ENCODE measurements at regions not wholly inside any gene's neighbourhood (a gene's known extent, or its start where the extent isn't known, plus 50 kb on each side); places are given as distances from the start of the nearest gene placed in this dataset.

DNA sequence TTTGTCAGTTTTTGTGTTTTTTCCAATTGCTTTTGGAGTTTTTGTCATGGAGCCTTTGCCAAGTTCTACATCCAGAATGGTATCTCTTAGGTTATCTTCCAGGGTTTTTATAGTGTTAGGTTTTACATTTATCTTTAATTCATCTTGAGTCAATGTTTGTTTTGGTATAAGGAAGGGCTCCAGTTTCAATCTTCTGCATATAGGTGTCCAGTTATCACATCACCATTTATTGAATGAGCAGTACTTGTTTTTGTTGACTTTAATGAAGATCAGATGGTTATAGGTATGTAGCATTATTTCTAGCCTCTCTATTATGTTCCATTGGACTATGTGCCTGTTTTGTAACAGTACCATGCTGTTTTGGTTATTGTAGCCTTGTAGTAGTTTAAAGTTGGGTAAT, 1233.1 kb downstream of the PLA2G4A start:
- no peaks in the 10 kb centered on the region for H3K4me1 ChIP-seq (ENCODE audit: control insufficient read depth in 2 of 2, insufficient read depth in 2 of 2, low read length in 1 of 2)
- H3K27me3 ChIP-seq (ENCODE audit: control insufficient read depth in 1 of 2, insufficient read depth in 2 of 2, low read length in 2 of 2) = no peaks in the 10 kb centered on the region
- H3K4me3 ChIP-seq (ENCODE audit: low read depth in 1 of 2, low read length in 2 of 2) = no peak overlapping the region
- no peaks in the 10 kb centered on the region for H3K36me3 ChIP-seq (ENCODE audit: control insufficient read depth in 2 of 2, insufficient read depth in 2 of 2, low read length in 1 of 2)
- H3K27ac ChIP-seq (ENCODE audit: low read depth in 2 of 2, low read length in 1 of 2) = no peak overlapping the region
- H3K9me3 ChIP-seq (ENCODE audit: control insufficient read depth in 2 of 2, insufficient read depth in 1 of 2, low read depth in 1 of 2, low read length in 1 of 2) = peaks cover 0 to 3% of the 10 kb centered on the region in 2 donors

GRCh38 chr1:188062456-188062855, 1233.7 kb downstream of the PLA2G4A start:
- H3K4me1 ChIP-seq (ENCODE audit: control insufficient read depth in 2 of 2, insufficient read depth in 2 of 2, low read length in 1 of 2) = no peaks in the 10 kb centered on the region
- no peak overlapping the region for H3K4me3 ChIP-seq (ENCODE audit: low read depth in 1 of 2, low read length in 2 of 2)
- peaks cover 0 to 3% of the 10 kb centered on the region in 2 donors for H3K9me3 ChIP-seq (ENCODE audit: control insufficient read depth in 2 of 2, insufficient read depth in 1 of 2, low read depth in 1 of 2, low read length in 1 of 2)
- H3K27ac ChIP-seq (ENCODE audit: low read depth in 2 of 2, low read length in 1 of 2) = no peak overlapping the region
- H3K27me3 ChIP-seq (ENCODE audit: control insufficient read depth in 1 of 2, insufficient read depth in 2 of 2, low read length in 2 of 2) = no peaks in the 10 kb centered on the region
- H3K36me3 ChIP-seq (ENCODE audit: control insufficient read depth in 2 of 2, insufficient read depth in 2 of 2, low read length in 1 of 2) = no peaks in the 10 kb centered on the region
- 77 to 86% methylated on average over 1 of the region's 1 CpG for WGBS, 2 donors

DNA sequence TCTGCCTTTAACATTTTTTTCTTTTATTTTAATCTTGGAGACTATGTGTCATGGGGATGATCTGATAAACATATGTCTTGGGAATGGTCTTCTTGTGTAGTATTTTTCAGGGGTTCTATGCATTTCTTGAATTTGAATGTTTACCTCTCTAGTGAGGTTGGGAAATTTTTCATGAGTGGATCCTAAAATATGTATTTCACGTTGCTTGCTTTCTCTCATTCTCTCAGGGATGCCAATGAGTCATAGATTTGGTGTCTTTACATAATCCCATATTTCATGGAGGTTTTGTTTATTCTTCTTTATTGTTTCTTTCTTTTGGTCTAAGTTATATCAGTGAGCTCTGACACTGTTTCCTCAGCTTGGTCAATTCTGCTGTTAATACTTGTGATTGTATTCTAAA, 1237.2 kb downstream of the PLA2G4A start:
- Histone ChIP-seq H3K9me3 (ENCODE audit: control insufficient read depth in 2 of 2, insufficient read depth in 1 of 2, low read depth in 1 of 2, low read length in 1 of 2) (peaks cover 0 to 3% of the 10 kb centered on the region in 2 donors), H3K36me3 (ENCODE audit: control insufficient read depth in 2 of 2, insufficient read depth in 2 of 2, low read length in 1 of 2) (no peaks in the 10 kb centered on the region), H3K4me3 (ENCODE audit: low read depth in 1 of 2, low read length in 2 of 2) (no peak overlapping the region), H3K27ac (ENCODE audit: low read depth in 2 of 2, low read length in 1 of 2) (no peak overlapping the region), H3K27me3 (ENCODE audit: control insufficient read depth in 1 of 2, insufficient read depth in 2 of 2, low read length in 2 of 2) (no peaks in the 10 kb centered on the region), H3K4me1 (ENCODE audit: control insufficient read depth in 2 of 2, insufficient read depth in 2 of 2, low read length in 1 of 2) (no peaks in the 10 kb centered on the region)
- 50 to 56% methylated on average over 1 of the region's 1 CpG for WGBS, 2 donors

- whole genome bisulfite sequencing, 2 donors = 73 to 98% methylated on average over 1 of the region's 1 CpG
- no peaks in the 10 kb centered on the region for H3K27me3 ChIP-seq (ENCODE audit: control insufficient read depth in 1 of 2, insufficient read depth in 2 of 2, low read length in 2 of 2)
- no peaks in the 10 kb centered on the region for H3K36me3 ChIP-seq (ENCODE audit: control insufficient read depth in 2 of 2, insufficient read depth in 2 of 2, low read length in 1 of 2)
- peaks cover 5 to 12% of the 10 kb centered on the region in 2 donors for H3K9me3 ChIP-seq (ENCODE audit: control insufficient read depth in 2 of 2, insufficient read depth in 1 of 2, low read depth in 1 of 2, low read length in 1 of 2)
- no peaks in the 10 kb centered on the region for H3K4me1 ChIP-seq (ENCODE audit: control insufficient read depth in 2 of 2, insufficient read depth in 2 of 2, low read length in 1 of 2)
- H3K4me3 ChIP-seq (ENCODE audit: low read depth in 1 of 2, low read length in 2 of 2) = no peak overlapping the region
- H3K27ac ChIP-seq (ENCODE audit: low read depth in 2 of 2, low read length in 1 of 2) = no peak overlapping the region
These were observed 1242.1 kb downstream of the PLA2G4A start for GRCh38 chr1:188070848-188071247.

- 55 to 63% methylated on average over 3 of the region's 3 CpGs for WGBS, 2 donors
These were observed 1260.3 kb downstream of the PLA2G4A start for GRCh38 chr1:188089015-188089414.

GRCh38 chr1:188089461-188089860, 1260.7 kb downstream of the PLA2G4A start:
- H3K27me3 ChIP-seq (ENCODE audit: control insufficient read depth in 1 of 2, insufficient read depth in 2 of 2, low read length in 2 of 2) = no peaks in the 10 kb centered on the region
- no peak overlapping the region for H3K4me3 ChIP-seq (ENCODE audit: low read depth in 1 of 2, low read length in 2 of 2)
- H3K36me3 ChIP-seq (ENCODE audit: control insufficient read depth in 2 of 2, insufficient read depth in 2 of 2, low read length in 1 of 2) = no peaks in the 10 kb centered on the region
- H3K9me3 ChIP-seq (ENCODE audit: control insufficient read depth in 2 of 2, insufficient read depth in 1 of 2, low read depth in 1 of 2, low read length in 1 of 2) = no peaks in the 10 kb centered on the region
- H3K4me1 ChIP-seq (ENCODE audit: control insufficient read depth in 2 of 2, insufficient read depth in 2 of 2, low read length in 1 of 2) = no peaks in the 10 kb centered on the region
- no peak overlapping the region for H3K27ac ChIP-seq (ENCODE audit: low read depth in 2 of 2, low read length in 1 of 2)

More at GRCh38 chr1:188089015-188089414, 1260.3 kb downstream of the PLA2G4A start:
- H3K36me3 ChIP-seq (ENCODE audit: control insufficient read depth in 2 of 2, insufficient read depth in 2 of 2, low read length in 1 of 2) = no peaks in the 10 kb centered on the region
- no peak overlapping the region for H3K27ac ChIP-seq (ENCODE audit: low read depth in 2 of 2, low read length in 1 of 2)
- H3K27me3 ChIP-seq (ENCODE audit: control insufficient read depth in 1 of 2, insufficient read depth in 2 of 2, low read length in 2 of 2) = no peaks in the 10 kb centered on the region
- H3K4me3 ChIP-seq (ENCODE audit: low read depth in 1 of 2, low read length in 2 of 2) = no peak overlapping the region
- no peaks in the 10 kb centered on the region for H3K4me1 ChIP-seq (ENCODE audit: control insufficient read depth in 2 of 2, insufficient read depth in 2 of 2, low read length in 1 of 2)
- no peaks in the 10 kb centered on the region for H3K9me3 ChIP-seq (ENCODE audit: control insufficient read depth in 2 of 2, insufficient read depth in 1 of 2, low read depth in 1 of 2, low read length in 1 of 2)

GRCh38 chr1:188096521-188096920, 1267.8 kb downstream of the PLA2G4A start:
- Histone ChIP-seq H3K4me3 (ENCODE audit: low read depth in 1 of 2, low read length in 2 of 2) (no peak overlapping the region), H3K27ac (ENCODE audit: low read depth in 2 of 2, low read length in 1 of 2) (no peak overlapping the region), H3K9me3 (ENCODE audit: control insufficient read depth in 2 of 2, insufficient read depth in 1 of 2, low read depth in 1 of 2, low read length in 1 of 2) (no peaks in the 10 kb centered on the region), H3K27me3 (ENCODE audit: control insufficient read depth in 1 of 2, insufficient read depth in 2 of 2, low read length in 2 of 2) (no peaks in the 10 kb centered on the region), H3K36me3 (ENCODE audit: control insufficient read depth in 2 of 2, insufficient read depth in 2 of 2, low read length in 1 of 2) (no peaks in the 10 kb centered on the region), H3K4me1 (ENCODE audit: control insufficient read depth in 2 of 2, insufficient read depth in 2 of 2, low read length in 1 of 2) (no peaks in the 10 kb centered on the region)

DNA sequence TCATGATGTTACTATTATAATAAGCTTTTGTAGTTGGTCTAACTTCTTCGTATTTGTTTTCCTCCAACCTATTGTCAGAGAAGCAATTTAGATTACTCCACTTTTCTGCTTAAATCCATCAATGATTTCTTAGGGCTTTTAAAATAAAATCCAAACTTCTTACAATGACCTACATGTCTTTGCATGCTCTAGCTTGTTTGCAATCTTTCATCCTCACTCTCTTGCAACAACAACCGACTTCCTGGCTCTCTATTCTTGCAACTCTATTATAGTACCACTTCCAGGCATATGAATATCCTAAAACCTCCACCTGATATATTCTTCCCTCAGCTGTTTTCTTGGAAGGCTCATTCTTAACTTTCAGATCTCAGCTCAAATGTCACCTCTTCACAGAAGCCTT, 1288.7 kb downstream of the PLA2G4A start:
- Histone ChIP-seq H3K4me3 (ENCODE audit: low read depth in 1 of 2, low read length in 2 of 2) (no peak overlapping the region), H3K4me1 (ENCODE audit: control insufficient read depth in 2 of 2, insufficient read depth in 2 of 2, low read length in 1 of 2) (no peaks in the 10 kb centered on the region), H3K36me3 (ENCODE audit: control insufficient read depth in 2 of 2, insufficient read depth in 2 of 2, low read length in 1 of 2) (no peaks in the 10 kb centered on the region), H3K27ac (ENCODE audit: low read depth in 2 of 2, low read length in 1 of 2) (no peak overlapping the region), H3K9me3 (ENCODE audit: control insufficient read depth in 2 of 2, insufficient read depth in 1 of 2, low read depth in 1 of 2, low read length in 1 of 2) (no peaks in the 10 kb centered on the region), H3K27me3 (ENCODE audit: control insufficient read depth in 1 of 2, insufficient read depth in 2 of 2, low read length in 2 of 2) (no peaks in the 10 kb centered on the region)
- 47 to 66% methylated on average over 2 of the region's 2 CpGs for WGBS, 2 donors

DNA sequence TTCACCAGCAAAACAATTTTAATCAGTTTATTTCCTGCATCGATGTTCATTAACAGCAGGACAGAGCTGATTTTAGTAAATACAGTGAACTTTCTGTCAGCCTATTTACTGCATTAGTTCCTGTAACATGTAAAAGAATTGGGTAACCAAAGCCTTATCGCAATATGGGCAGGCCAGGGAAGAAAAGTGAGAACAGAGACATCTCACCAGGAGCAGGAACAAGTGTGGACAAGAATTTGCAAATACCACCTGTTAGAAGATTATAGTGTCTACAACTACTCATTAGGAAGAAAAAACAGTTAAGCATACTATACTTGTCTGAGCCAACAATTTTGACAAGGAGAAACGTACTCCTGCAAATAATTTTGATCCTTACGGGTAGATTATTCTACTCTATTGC, 1293.9 kb downstream of the PLA2G4A start:
- WGBS, 2 donors = 59 to 71% methylated on average over 4 of the region's 4 CpGs
- no peak overlapping the region for H3K27ac ChIP-seq (ENCODE audit: low read depth in 2 of 2, low read length in 1 of 2)
- no peaks in the 10 kb centered on the region for H3K9me3 ChIP-seq (ENCODE audit: control insufficient read depth in 2 of 2, insufficient read depth in 1 of 2, low read depth in 1 of 2, low read length in 1 of 2)
- no peak overlapping the region for H3K4me3 ChIP-seq (ENCODE audit: low read depth in 1 of 2, low read length in 2 of 2)
- no peaks in the 10 kb centered on the region for H3K36me3 ChIP-seq (ENCODE audit: control insufficient read depth in 2 of 2, insufficient read depth in 2 of 2, low read length in 1 of 2)
- no peaks in the 10 kb centered on the region for H3K4me1 ChIP-seq (ENCODE audit: control insufficient read depth in 2 of 2, insufficient read depth in 2 of 2, low read length in 1 of 2)
- H3K27me3 ChIP-seq (ENCODE audit: control insufficient read depth in 1 of 2, insufficient read depth in 2 of 2, low read length in 2 of 2) = no peaks in the 10 kb centered on the region

- Histone ChIP-seq H3K27me3 (ENCODE audit: control insufficient read depth in 1 of 2, insufficient read depth in 2 of 2, low read length in 2 of 2) (no peaks in the 10 kb centered on the region), H3K27ac (ENCODE audit: low read depth in 2 of 2, low read length in 1 of 2) (no peak overlapping the region), H3K36me3 (ENCODE audit: control insufficient read depth in 2 of 2, insufficient read depth in 2 of 2, low read length in 1 of 2) (no peaks in the 10 kb centered on the region), H3K4me1 (ENCODE audit: control insufficient read depth in 2 of 2, insufficient read depth in 2 of 2, low read length in 1 of 2) (no peaks in the 10 kb centered on the region), H3K4me3 (ENCODE audit: low read depth in 1 of 2, low read length in 2 of 2) (no peak overlapping the region), H3K9me3 (ENCODE audit: control insufficient read depth in 2 of 2, insufficient read depth in 1 of 2, low read depth in 1 of 2, low read length in 1 of 2) (no peaks in the 10 kb centered on the region)
- 68 to 75% methylated on average over 1 of the region's 1 CpG for WGBS, 2 donors
These were observed 1298.8 kb downstream of the PLA2G4A start for GRCh38 chr1:188127507-188127906.
